MV-4-11 (cell line): ENCODE measurements at regions not wholly inside any gene's neighbourhood (a gene's known extent, or its start where the extent isn't known, plus 50 kb on each side); places are given as distances from the start of the nearest gene placed in this dataset.

Experiments
- DNase-seq: peaks from one replicate; lab custom pipeline; 2025; lab: John Stamatoyannopoulos, UW

DNA sequence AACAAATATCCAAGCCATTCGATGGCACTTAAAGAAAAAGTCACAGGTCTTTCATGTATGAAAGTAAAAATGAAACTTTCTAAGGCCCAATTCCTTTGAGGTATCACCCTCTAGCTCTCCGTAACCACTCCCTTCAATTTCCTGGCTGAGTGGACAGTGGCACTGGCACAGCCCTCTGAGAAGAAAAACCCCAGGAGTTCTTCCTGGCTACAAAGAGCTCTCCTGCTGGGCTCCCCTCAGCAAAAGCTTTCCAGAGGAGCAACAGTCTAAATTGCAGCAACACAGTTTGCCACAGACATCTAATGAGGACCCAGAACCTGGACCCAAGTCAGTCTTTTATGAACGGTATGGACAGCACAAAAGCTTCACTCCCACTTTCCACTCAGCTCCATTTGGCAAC is 71.8 kb downstream of the FUNDC1 start:
- no peak for DNase-seq

DNA sequence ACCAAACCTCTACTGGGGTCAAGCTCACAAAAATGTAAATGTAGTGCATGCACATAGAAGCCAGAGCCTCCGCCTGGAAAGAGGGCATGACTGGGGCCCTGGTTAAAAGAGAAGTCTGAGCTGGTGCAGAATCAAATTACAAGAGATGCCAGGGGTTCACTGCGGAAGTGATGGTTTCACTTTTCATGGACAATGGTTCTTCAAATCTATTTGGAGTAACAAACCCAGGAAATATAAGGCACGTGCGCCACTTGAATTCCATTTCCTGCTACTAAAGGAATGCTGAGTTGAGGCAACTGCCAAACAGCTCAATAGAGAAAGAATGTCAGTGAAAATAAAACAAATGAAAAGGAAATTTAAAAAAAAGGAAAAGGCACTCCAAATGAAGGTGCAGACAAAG is 79.8 kb downstream of the FUNDC1 start:
- peak; percentile 82 for DNase-seq

DNA sequence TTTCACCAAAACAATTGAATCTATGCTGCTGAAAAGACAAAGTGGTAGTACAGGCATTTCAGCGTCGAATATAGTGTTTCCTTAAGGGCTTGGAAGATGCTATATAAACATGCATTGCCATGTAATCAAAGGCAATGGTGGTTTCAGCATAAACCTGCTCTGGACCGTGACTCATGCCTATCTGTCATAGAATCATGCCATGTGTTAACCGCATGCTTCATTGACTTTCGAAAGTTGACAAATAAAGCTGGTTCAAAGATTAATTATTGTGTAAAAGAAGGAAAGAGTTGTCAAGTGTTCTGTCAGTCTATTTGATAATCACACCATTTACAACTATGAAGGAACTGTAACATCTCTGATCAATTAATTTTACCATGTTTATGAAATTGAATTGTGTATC is 83.2 kb downstream of the FUNDC1 start:
- DNase-seq, result no peak

DNA sequence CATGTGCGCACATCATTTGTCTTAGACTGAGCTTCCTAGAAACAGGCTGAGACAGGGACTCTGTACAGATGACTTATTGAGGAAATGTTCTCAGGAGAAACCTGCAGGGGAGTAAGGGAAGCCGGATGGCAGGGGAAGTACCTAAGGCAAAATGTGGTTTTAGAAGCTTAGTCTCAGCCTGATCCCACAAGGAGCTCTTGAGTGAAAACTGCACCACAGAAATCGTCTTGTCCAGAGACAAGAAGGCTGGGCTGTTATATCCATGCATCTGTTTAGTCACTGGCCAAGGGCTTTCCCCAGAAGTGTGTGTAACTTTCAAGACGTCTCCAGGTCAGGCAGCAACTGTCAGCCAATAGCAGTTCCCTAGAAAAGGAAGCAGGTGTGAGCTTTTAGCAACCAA is 86.0 kb downstream of the FUNDC1 start:
- peak; percentile 18 for DNase-seq

DNA sequence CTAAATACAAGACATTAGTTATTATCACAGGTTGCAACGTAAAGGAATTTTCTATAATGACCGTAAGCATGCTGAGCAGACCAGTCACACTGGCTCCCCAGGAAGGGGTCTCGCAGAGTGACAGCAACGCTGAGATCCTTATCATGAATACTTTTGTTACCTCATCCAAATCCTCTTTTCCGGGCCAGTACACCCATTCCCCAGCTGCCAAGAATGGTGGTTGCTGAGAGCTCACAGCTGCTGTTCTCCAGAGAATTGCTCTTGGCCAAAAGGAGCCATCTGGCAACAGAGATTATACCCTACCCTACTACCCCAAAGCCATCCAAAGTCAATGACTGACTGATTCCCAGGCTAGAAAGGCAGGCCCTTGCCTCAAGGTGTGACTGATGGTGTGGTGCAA is 91.6 kb downstream of the FUNDC1 start:
- no peak for DNase-seq

DNA sequence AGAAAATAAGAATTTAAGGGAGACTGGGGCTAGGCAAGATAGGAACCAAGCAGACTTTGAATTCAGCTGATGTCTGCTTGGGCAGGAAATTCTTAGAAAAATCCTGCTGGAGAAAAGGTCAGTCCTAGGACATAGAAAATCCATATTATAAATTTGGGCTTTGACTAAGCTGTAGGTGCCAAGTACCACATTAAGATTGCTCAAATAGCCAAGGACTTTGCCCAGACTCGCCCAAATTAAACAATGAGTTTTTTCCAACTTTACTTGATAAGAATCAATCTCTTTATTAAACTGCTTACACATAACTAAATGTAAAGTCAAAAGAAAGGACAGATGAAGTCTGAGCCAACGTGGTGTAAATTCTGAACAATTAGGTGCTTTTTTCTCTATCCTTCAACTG is 95.4 kb downstream of the FUNDC1 start:
- no peak for DNase-seq

- no peak for DNase-seq
Measured at GRCh38 chrX:44440006-44440405, 96.5 kb upstream of the EFHC2 start.

- DNase-seq, result no peak
Measured at GRCh38 chrX:44439242-44439794, 95.8 kb upstream of the EFHC2 start.

DNA sequence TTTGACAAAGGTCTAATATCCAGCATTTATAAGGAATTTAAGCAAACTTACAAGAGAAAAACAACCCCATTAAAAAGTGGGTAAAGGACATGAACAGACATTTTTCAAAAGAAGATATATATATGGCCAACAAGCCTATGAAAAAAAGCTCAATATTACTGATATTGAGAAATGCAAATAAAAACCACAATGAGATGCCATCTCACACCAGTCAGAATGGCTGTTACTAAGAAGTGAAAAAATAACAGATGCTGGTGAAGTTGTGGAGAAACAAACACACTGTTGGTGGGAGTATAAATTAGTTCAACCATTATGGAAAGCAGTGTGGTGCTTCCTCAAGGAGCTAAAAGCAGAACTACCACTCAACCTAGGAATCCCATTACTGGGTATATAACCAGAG is 91.6 kb upstream of the EFHC2 start:
- peak; percentile 49 for DNase-seq

GRCh38 chrX:44433556-44433955 is 90.1 kb upstream of the EFHC2 start:
- no peak for DNase-seq

GRCh38 chrX:44432641-44433040 is 89.2 kb upstream of the EFHC2 start:
- DNase-seq, result no peak

GRCh38 chrX:44431194-44431593 is 87.7 kb upstream of the EFHC2 start:
- peak; percentile 71 for DNase-seq

DNA sequence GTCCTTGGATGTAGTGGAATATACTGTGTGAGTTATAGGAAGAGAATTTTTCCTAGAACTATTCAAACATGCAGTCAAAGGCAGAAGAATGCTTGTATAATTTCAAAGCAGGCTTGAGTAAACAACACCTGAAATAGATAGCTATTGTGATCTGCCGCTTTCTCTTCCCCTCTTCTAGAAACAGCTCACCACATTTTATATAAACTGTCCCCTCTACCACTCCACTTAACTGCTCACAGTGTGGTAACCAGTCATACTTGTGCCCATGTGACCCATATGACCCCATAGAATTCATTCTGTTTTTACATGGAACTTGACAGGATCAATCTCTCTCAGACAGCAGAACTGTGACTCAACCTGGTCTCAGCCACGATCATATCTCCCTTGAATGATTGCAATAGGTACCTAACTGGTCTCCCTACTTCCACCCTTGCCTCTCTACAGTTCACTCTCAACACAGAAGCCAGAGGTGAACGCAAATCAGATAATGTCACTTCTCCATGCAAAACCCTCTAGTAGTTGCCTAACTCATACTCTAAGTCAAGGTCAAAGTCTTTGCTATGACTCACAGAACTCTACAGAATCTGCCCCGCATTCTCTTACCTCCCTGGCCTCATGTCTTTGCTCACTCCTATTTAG is 85.6 kb upstream of the EFHC2 start:
- DNase-seq, result no peak

GRCh38 chrX:44422631-44423030 is 79.2 kb upstream of the EFHC2 start:
- DNase-seq, result no peak

DNA sequence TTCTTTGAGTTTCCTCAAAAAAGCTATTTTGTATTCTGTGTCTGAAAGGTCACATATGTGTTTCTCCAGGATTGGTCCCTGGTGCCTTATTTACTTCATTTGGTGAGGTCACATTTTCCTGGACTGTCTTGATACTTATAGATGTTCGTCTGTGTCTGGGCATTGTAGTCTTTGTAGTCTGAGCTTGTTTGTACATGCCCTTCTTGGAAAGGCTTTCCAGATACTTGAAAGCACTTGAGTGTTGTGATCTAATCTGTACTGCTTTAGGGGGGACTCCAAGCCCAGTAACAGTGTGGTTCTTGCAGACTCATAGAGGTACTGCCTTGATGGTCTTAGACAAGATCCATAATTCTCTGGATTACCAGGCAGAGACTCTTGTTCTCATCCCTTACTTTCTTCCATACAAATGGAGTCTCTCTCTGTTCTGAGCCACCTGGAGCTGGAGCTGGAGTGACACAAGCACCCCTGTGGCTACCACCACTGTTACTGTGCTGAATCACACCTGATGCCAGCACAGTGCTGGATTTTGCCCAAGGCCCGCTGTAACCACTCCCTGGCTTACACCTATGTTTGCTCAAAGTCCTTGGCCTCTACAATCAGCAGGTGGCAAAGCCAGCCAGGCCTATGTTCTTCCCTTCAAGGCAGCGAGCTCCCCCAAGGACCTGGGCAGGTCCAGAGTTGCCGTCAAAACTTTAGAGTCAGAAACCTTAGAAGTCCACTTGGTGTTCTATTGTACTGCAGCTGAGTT is 72.3 kb upstream of the EFHC2 start:
- no peak for DNase-seq

DNA sequence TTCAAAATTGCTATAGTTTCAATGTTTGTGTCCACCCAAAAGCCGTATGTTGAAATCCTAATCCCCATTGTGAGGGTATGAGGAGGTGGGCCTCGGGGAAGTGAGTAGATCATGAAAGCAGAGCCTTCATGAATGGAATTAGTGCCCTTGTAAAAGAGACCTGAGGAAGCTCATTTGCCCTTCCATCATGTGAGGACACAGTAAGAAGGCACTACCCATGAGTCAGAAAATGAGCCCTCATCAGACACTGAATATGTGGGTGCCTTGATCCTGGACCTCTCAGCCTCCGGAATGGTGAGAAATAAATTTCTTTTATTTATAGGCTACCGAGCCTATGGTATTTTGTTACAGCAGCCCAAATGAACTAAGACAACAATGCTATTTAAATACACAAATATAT is 57.7 kb upstream of the EFHC2 start:
- no peak for DNase-seq

- DNase-seq, result peak; percentile 1
Measured at GRCh38 chrX:44400588-44400987, 57.1 kb upstream of the EFHC2 start.

DNA sequence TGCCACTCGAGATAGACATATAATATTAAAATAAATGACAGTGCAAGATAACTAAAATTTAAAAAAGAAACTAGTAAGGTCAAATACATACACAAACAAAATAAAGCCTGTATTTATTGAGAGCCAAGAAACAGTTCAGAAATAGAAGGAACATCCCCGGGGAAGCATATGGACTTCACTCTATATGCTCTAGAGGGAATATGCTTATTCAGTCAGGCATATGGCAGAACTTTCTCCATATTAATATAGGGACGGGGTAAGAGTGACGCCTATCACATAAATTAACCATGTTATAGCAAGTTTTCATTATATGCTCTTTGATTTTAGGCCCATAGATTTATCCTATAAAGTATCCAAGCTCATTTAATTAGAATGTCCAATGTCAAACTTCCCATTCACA is 56.7 kb upstream of the EFHC2 start:
- no peak for DNase-seq
